CD14-positive monocyte (primary cell): ENCODE measurements at regions not wholly inside any gene's neighbourhood (a gene's known extent, or its start where the extent isn't known, plus 50 kb on each side); places are given as distances from the start of the nearest gene placed in this dataset.

Experiments
- DNase-seq, 3 donors: peaks; one replicate each; pipeline ENCODE4 v3.0.0-alpha.2; 2011 to 2022
- H2AFZ ChIP-seq: 2 replicates; pipeline ENCODE4 v1.6.0; 2012; ENCODE audit warnings: mild to moderate bottlenecking, low read depth, low read length, inconsistent platforms; ENCODE audit not compliant: insufficient read depth, poor library complexity, severe bottlenecking
- H3K27ac ChIP-seq, 2 donors: 1 replicate in 1 of 2; 2 replicates in 1 of 2; pipeline ENCODE4 v1.5.1; 2012 to 2013; ENCODE audit warnings: low read length in 2 of 2, control low read depth in 1 of 2, inconsistent platforms in 1 of 2, low read depth in 1 of 2, mild to moderate bottlenecking in 1 of 2
- H3K27me3 ChIP-seq, 2 donors: one replicate each; pipeline versions ENCODE4 v1.6.0 to v1.6.1; 2011 to 2013; ENCODE audit warnings: low read length in 2 of 2; ENCODE audit not compliant: control insufficient read depth in 2 of 2, insufficient read depth in 2 of 2
- H3K36me3 ChIP-seq, 2 donors: replicated peaks in 1 of 2; 1 replicate in 1 of 2; 2 replicates in 1 of 2; pipeline versions ENCODE4 v1.5.1 to v1.6.1; 2012 to 2013; ENCODE audit warnings: low read length in 2 of 2, control low read depth in 1 of 2, inconsistent platforms in 1 of 2, mild to moderate bottlenecking in 1 of 2; ENCODE audit not compliant: insufficient read depth in 2 of 2, control insufficient read depth in 1 of 2
- H3K4me1 ChIP-seq, 2 donors: 1 replicate in 1 of 2; 2 replicates in 1 of 2; pipeline versions ENCODE4 v1.5.1 to v1.6.1; 2012 to 2013; ENCODE audit warnings: low read length in 2 of 2, control low read depth in 1 of 2, inconsistent platforms in 1 of 2, mild to moderate bottlenecking in 1 of 2, moderate library complexity in 1 of 2; ENCODE audit not compliant: insufficient read depth in 2 of 2, control insufficient read depth in 1 of 2
- H3K4me2 ChIP-seq: replicated peaks from 2 replicates; pipeline ENCODE3; 2012; ENCODE audit warnings: low read length, moderate library complexity, mild to moderate bottlenecking; ENCODE audit not compliant: poor library complexity, severe bottlenecking; ENCODE audit errors: extremely low read depth
- H3K4me3 ChIP-seq, 3 experiments: fragments of 200-600 bp in 1 of 3; sonication (generic) in 1 of 3; replicated peaks in 1 of 3; 1 replicate in 2 of 3; 2 replicates in 1 of 3; pipeline ENCODE4 v1.5.1; 2011 to 2013; ENCODE audit warnings: low read length in 3 of 3, mild to moderate bottlenecking in 3 of 3, control low read depth in 2 of 3, low read depth in 2 of 3, inconsistent platforms in 1 of 3, moderate library complexity in 1 of 3
- H3K79me2 ChIP-seq: 2 replicates; pipeline ENCODE4 v1.6.0; 2012; ENCODE audit warnings: mild to moderate bottlenecking, control low read depth, inconsistent platforms, low read length, moderate library complexity; ENCODE audit not compliant: insufficient read depth
- H3K9ac ChIP-seq: 2 replicates; pipeline ENCODE4 v1.6.0; 2017; ENCODE audit warnings: low read length, mild to moderate bottlenecking; ENCODE audit not compliant: insufficient read depth, poor library complexity, severe bottlenecking
- H3K9me3 ChIP-seq, 2 donors: replicated peaks in 1 of 2; 1 replicate in 1 of 2; 2 replicates in 1 of 2; pipeline versions ENCODE4 v1.5.1 to v1.6.1; 2012 to 2013; ENCODE audit warnings: low read length in 2 of 2, control low read depth in 1 of 2; ENCODE audit not compliant: control insufficient read depth in 1 of 2, insufficient read depth in 1 of 2
- H4K20me1 ChIP-seq: 2 replicates; pipeline ENCODE4 v1.6.0; 2012; ENCODE audit warnings: mild to moderate bottlenecking, low read length, control low read depth, moderate library complexity; ENCODE audit not compliant: insufficient read depth
- H3K27ac Mint-ChIP-seq, 7 donors: one replicate each; pipeline ENCODE4 v1.8.0; 2020; ENCODE audit warnings: mild to moderate bottlenecking in 7 of 7, mixed read lengths in 7 of 7, moderate library complexity in 6 of 7, inconsistent platforms in 2 of 7
- H3K27me3 Mint-ChIP-seq, 3 donors: one replicate each; pipeline ENCODE4 v1.8.0; 2021 to 2022; ENCODE audit warnings: low read depth in 3 of 3, mild to moderate bottlenecking in 3 of 3, mixed read lengths in 3 of 3, moderate library complexity in 3 of 3, inconsistent platforms in 1 of 3
- H3K36me3 Mint-ChIP-seq, 2 donors: one replicate each; pipeline ENCODE4 v1.8.0; 2020; ENCODE audit warnings: mixed read lengths in 2 of 2, inconsistent platforms in 1 of 2, mild to moderate bottlenecking in 1 of 2
- H3K4me1 Mint-ChIP-seq: one replicate; pipeline ENCODE4 v1.8.0; 2020; ENCODE audit warnings: mild to moderate bottlenecking, mixed read lengths
- H3K4me3 Mint-ChIP-seq, 2 donors: one replicate each; pipeline ENCODE4 v1.8.0; 2020; ENCODE audit warnings: mild to moderate bottlenecking in 2 of 2, mixed read lengths in 2 of 2, moderate library complexity in 1 of 2
- H3K9me3 Mint-ChIP-seq, 7 donors: one replicate each; pipeline ENCODE4 v1.8.0; 2020 to 2022; ENCODE audit warnings: mixed read lengths in 7 of 7, mild to moderate bottlenecking in 6 of 7, moderate library complexity in 6 of 7, inconsistent platforms in 2 of 7
- CTCF ChIP-seq: fragments of 200-600 bp; IDR thresholded peaks from one replicate; pipeline ENCODE4 v1.8.0; 2022; ENCODE audit warnings: antibody characterized with exemption, mild to moderate bottlenecking
- WGBS: methylation state at CpG from one replicate; pipeline ENCODE4 v1.1.5; 2013; ENCODE audit warnings: missing lambda C conversion rate; ENCODE audit not compliant: insufficient coverage; 5-methylcytosine and 5-hydroxymethylcytosine counted together
- intact Hi-C, 2 donors: fragments of 100-400 bp; cut with micrococcal nuclease; formaldehyde crosslinking; loops; one replicate each; pipeline versions ENCODE4 v1.15.0 to v1.15.1; 2023

GRCh38 chr10:64658528-64658927 is 1137.3 kb downstream of the REEP3 start:
- H3K9me3 ChIP-seq: no peaks in the 10 kb centered on the region
- H3K36me3 ChIP-seq: no peaks in the 10 kb centered on the region
- no peaks in the 10 kb centered on the region for H3K79me2 ChIP-seq
- H3K4me3 ChIP-seq: no peak overlapping the region
- WGBS: 60% methylated on average over 1 of the region's 2 CpGs
- no peaks in the 10 kb centered on the region for H3K36me3 Mint-ChIP-seq
- no peaks in the 10 kb centered on the region for H4K20me1 ChIP-seq
- intact Hi-C loops: no loop called here
- no peak overlapping the region for H3K27ac ChIP-seq
- DNase-seq: no peak
- TF ChIP-seq CTCF: no peak
- H3K9ac ChIP-seq: no peak overlapping the region
- no peaks in the 10 kb centered on the region for H3K4me1 Mint-ChIP-seq
- H3K4me3 Mint-ChIP-seq: no peak overlapping the region
- no peak overlapping the region for H3K27ac Mint-ChIP-seq
- peaks cover 0 to 5% (median 1%) of the 10 kb centered on the region in 7 donors for H3K9me3 Mint-ChIP-seq
- H2AFZ ChIP-seq: no peak overlapping the region
- no peak overlapping the region for H3K4me2 ChIP-seq
- no peaks in the 10 kb centered on the region for H3K27me3 Mint-ChIP-seq
- H3K27me3 ChIP-seq: no peaks in the 10 kb centered on the region
- H3K4me1 ChIP-seq: no peaks in the 10 kb centered on the region

GRCh38 chr10:64659311-64659710 is 1138.1 kb downstream of the REEP3 start:
- H3K4me1 Mint-ChIP-seq: no peaks in the 10 kb centered on the region
- no peaks in the 10 kb centered on the region for H3K9me3 ChIP-seq
- TF ChIP-seq CTCF: no peak
- no peak overlapping the region for H3K27ac ChIP-seq
- no peak overlapping the region for H2AFZ ChIP-seq
- no peaks in the 10 kb centered on the region for H3K4me1 ChIP-seq
- no peaks in the 10 kb centered on the region for H3K79me2 ChIP-seq
- WGBS: no CpG with 5 or more reads among the region's 1 CpG
- no peaks in the 10 kb centered on the region for H3K36me3 Mint-ChIP-seq
- intact Hi-C loops: no loop called here
- H3K27me3 ChIP-seq: no peaks in the 10 kb centered on the region
- no peak overlapping the region for H3K9ac ChIP-seq
- peaks cover 0 to 6% (median 1%) of the 10 kb centered on the region in 7 donors for H3K9me3 Mint-ChIP-seq
- no peaks in the 10 kb centered on the region for H3K27me3 Mint-ChIP-seq
- H3K36me3 ChIP-seq: no peaks in the 10 kb centered on the region
- no peak overlapping the region for H3K27ac Mint-ChIP-seq
- no peak for DNase-seq
- H3K4me3 Mint-ChIP-seq: no peak overlapping the region
- H3K4me2 ChIP-seq: no peak overlapping the region
- H3K4me3 ChIP-seq: no peak overlapping the region
- H4K20me1 ChIP-seq: no peaks in the 10 kb centered on the region
